ENCODE measurements at regions not wholly inside any gene's neighbourhood (a gene's known extent, or its start where the extent isn't known, plus 50 kb on each side); places are given as distances from the start of the nearest gene placed in this dataset.

GRCh38 chr5:105688227-105688792 lies 1982.4 kb downstream of the EFNA5 start:
- DNase-seq (ENCODE audit: low spot score): no peak
- H3K9ac ChIP-seq (ENCODE audit: low read depth in 1 of 2, low read length in 2 of 2): no peak overlapping the region
- H3K36me3 ChIP-seq (ENCODE audit: control insufficient read depth in 4 of 4, insufficient read depth in 3 of 4, low read depth in 1 of 4, low read length in 3 of 4): no peaks in the 10 kb centered on the region
- 67% methylated on average over 4 of the region's 4 CpGs for WGBS
- H3K27ac ChIP-seq (ENCODE audit: low read depth in 1 of 2, low read length in 2 of 2): no peak overlapping the region
- H3K27me3 ChIP-seq (ENCODE audit: control insufficient read depth in 4 of 4, insufficient read depth in 4 of 4, low read length in 3 of 4): no peaks in the 10 kb centered on the region
- no peaks in the 10 kb centered on the region for H3K4me1 ChIP-seq (ENCODE audit: control insufficient read depth in 4 of 4, insufficient read depth in 4 of 4, low read length in 3 of 4)
- TF ChIP-seq EGR1 (IDR thresholded peaks at IDR 0.05; ENCODE audit: low read depth in 2 of 2) (no peak), GABPA (IDR thresholded peaks at IDR 0.05 in 1 of 2, conservative IDR thresholded peaks at IDR 0.05 in 1 of 2) (no peak), FOXA2 (IDR thresholded peaks at IDR 0.05) (no peak), RAD21 (IDR thresholded peaks at IDR 0.05) (no peak), ZBTB33 (IDR thresholded peaks at IDR 0.05) (no peak), REST (IDR thresholded peaks at IDR 0.05) (no peak), HNF4A (conservative IDR thresholded peaks at IDR 0.05) (no peak), SP1 (IDR thresholded peaks at IDR 0.05) (no peak), JUND (IDR thresholded peaks at IDR 0.05) (no peak), FOXA1 (IDR thresholded peaks at IDR 0.05) (no peak), YY1 (IDR thresholded peaks at IDR 0.05) (no peak), CTCF (IDR thresholded peaks at IDR 0.05; ENCODE audit: low read depth, low read length, missing input control) (no peak), MAX (IDR thresholded peaks at IDR 0.05) (no peak), ATF3 (IDR thresholded peaks at IDR 0.05) (no peak), TAF1 (conservative IDR thresholded peaks at IDR 0.05) (no peak), HNF4G (IDR thresholded peaks at IDR 0.05) (no peak), RXRA (IDR thresholded peaks at IDR 0.05) (no peak)
- no peak overlapping the region for H3K4me3 ChIP-seq (ENCODE audit: low read depth in 1 of 3, low read length in 3 of 3)
- no peaks in the 10 kb centered on the region for H3K9me3 ChIP-seq (ENCODE audit: control insufficient read depth in 4 of 4, low read length in 3 of 4)

Measured in liver (tissue), 8 donors.